A673 (cell line): ENCODE measurements at regions not wholly inside any gene's neighbourhood (a gene's known extent, or its start where the extent isn't known, plus 50 kb on each side); places are given as distances from the start of the nearest gene placed in this dataset.

Source experiments
- BruUV-seq: library from RNA; stranded (reverse); fragments of 400-500 nt; replicated peaks from 2 replicates; lab custom pipeline; 2021; lab: Mats Ljungman, UMichigan
- CTCF ChIA-PET: fragments of 300-600 bp; sonication (Branson Sonifier 250); formaldehyde crosslinking; loops from one replicate; lab custom pipeline; 2022; ENCODE audit warnings: antibody characterized with exemption; lab: Charles Lee
- POLR2A ChIA-PET: fragments of 300-600 bp; sonication (Branson Sonifier 250); formaldehyde crosslinking; loops from one replicate; lab custom pipeline; 2022; ENCODE audit warnings: antibody characterized with exemption; ENCODE audit not compliant: low non-redundant PET; lab: Charles Lee
- DNase-seq: peaks from one replicate; pipeline ENCODE4 v3.0.0-alpha.2; 2015; ENCODE audit warnings: low spot score
- H3K27ac ChIP-seq: fragments of 200-600 bp; sonication (generic); 2 replicates; pipeline ENCODE4 v1.5.1; 2016; ENCODE audit warnings: mixed run types, low read depth, mild to moderate bottlenecking, mixed read lengths, antibody characterized with exemption, low read length; ENCODE audit not compliant: poor library complexity, severe bottlenecking
- H3K27me3 ChIP-seq: fragments of 200-600 bp; sonication (generic); replicated peaks from 2 replicates; pipeline ENCODE4 v1.6.1; 2017; ENCODE audit warnings: mixed run types, low read depth, mild to moderate bottlenecking, mixed read lengths, antibody characterized with exemption, low read length; ENCODE audit not compliant: insufficient read depth, poor library complexity
- H3K36me3 ChIP-seq: fragments of 200-600 bp; sonication (generic); 2 replicates; pipeline ENCODE4 v1.6.1; 2016; ENCODE audit warnings: mixed run types, mild to moderate bottlenecking, mixed read lengths, antibody characterized with exemption, low read length; ENCODE audit not compliant: insufficient read depth, poor library complexity, severe bottlenecking
- H3K4me1 ChIP-seq: fragments of 200-600 bp; sonication (generic); 2 replicates; pipeline ENCODE4 v1.6.1; 2017; ENCODE audit warnings: mixed run types, mild to moderate bottlenecking, mixed read lengths, antibody characterized with exemption, low read length; ENCODE audit not compliant: insufficient read depth, poor library complexity, severe bottlenecking
- H3K4me3 ChIP-seq: fragments of 200-600 bp; sonication (generic); 2 replicates; pipeline ENCODE4 v1.5.1; 2016; ENCODE audit warnings: low read depth, mixed run types, mild to moderate bottlenecking, mixed read lengths, low read length; ENCODE audit not compliant: poor library complexity, severe bottlenecking
- H3K9me3 ChIP-seq: fragments of 200-600 bp; sonication (generic); 2 replicates; pipeline ENCODE4 v1.6.1; 2016; ENCODE audit warnings: mixed run types, low read depth, mild to moderate bottlenecking, mixed read lengths, antibody characterized with exemption, low read length; ENCODE audit not compliant: poor library complexity, severe bottlenecking
- CTCF ChIP-seq: fragments of 300-800, 200-600 bp; sonication (generic); conservative IDR thresholded peaks from 2 replicates; pipeline ENCODE4 v1.5.1; 2017; ENCODE audit warnings: low read depth, mild to moderate bottlenecking, antibody characterized with exemption, low read length, moderate library complexity, mixed read lengths
- EZH2 ChIP-seq: fragments of 200-600 bp; sonication (generic); IDR thresholded peaks from 2 replicates; pipeline ENCODE4 v1.6.1; 2017; ENCODE audit warnings: borderline replicate concordance, low read depth, mild to moderate bottlenecking, mixed read lengths, antibody characterized with exemption, low read length; ENCODE audit not compliant: poor library complexity, severe bottlenecking
- intact Hi-C: fragments of 100-400 bp; cut with micrococcal nuclease; formaldehyde crosslinking; loops from one replicate; pipeline ENCODE4 v1.10.0; 2022; ENCODE audit not compliant: unreplicated experiment

- TF ChIP-seq EZH2: no peak
- TF ChIP-seq CTCF: no peak
These were observed 296.2 kb downstream of the HTR7 start for GRCh38 chr10:90561666-90562065.

GRCh38 chr10:90571481-90572258 lies 286.2 kb downstream of the HTR7 start:
- no TSS peak for BruUV-seq
- no peaks in the 10 kb centered on the region for H3K27me3 ChIP-seq
- ChIA-PET POLR2A (no interaction called here), CTCF (no interaction called here)
- no peaks in the 10 kb centered on the region for H3K9me3 ChIP-seq
- H3K4me1 ChIP-seq: no peaks in the 10 kb centered on the region
- no peak for DNase-seq
- intact Hi-C loops: no loop called here
- TF ChIP-seq CTCF (no peak), EZH2 (no peak)
- no peak overlapping the region for H3K27ac ChIP-seq
- H3K36me3 ChIP-seq: no peaks in the 10 kb centered on the region
- H3K4me3 ChIP-seq: no peak overlapping the region

More at GRCh38 chr10:90561666-90562065, 296.2 kb downstream of the HTR7 start:
- Histone ChIP-seq H3K9me3 (no peaks in the 10 kb centered on the region), H3K36me3 (no peaks in the 10 kb centered on the region), H3K27ac (no peak overlapping the region), H3K27me3 (peaks cover 3% of the 10 kb centered on the region), H3K4me3 (no peak overlapping the region), H3K4me1 (no peaks in the 10 kb centered on the region)
- intact Hi-C loops: no loop called here
- ChIA-PET POLR2A (no interaction called here), CTCF (no interaction called here)
- no peak for DNase-seq
- BruUV-seq: no TSS peak

GRCh38 chr10:90575125-90575524 lies 282.7 kb downstream of the HTR7 start:
- ChIA-PET CTCF (no interaction called here), POLR2A (no interaction called here)
- BruUV-seq: no TSS peak
- intact Hi-C loops: no loop called here
- Histone ChIP-seq H3K9me3 (no peaks in the 10 kb centered on the region), H3K27ac (no peak overlapping the region), H3K4me3 (no peak overlapping the region), H3K27me3 (peaks cover 2% of the 10 kb centered on the region), H3K4me1 (no peaks in the 10 kb centered on the region), H3K36me3 (no peaks in the 10 kb centered on the region)
- DNase-seq: no peak
- no peak for TF ChIP-seq EZH2
